OCI-LY3 (cell line): ENCODE measurements at regions not wholly inside any gene's neighbourhood (a gene's known extent, or its start where the extent isn't known, plus 50 kb on each side); places are given as distances from the start of the nearest gene placed in this dataset.

Experiments used
- EZH2phosphoT487 ChIP-seq: fragments of 200-600 bp; shearing (Covaris generic); IDR thresholded peaks from 2 replicates; pipeline ENCODE4 v1.6.1; 2018; ENCODE audit warnings: antibody characterized with exemption, mixed run types, low read depth
- TF ChIP-seq, protein P1 (sequence below): fragments of 200-600, 300-600 bp; sonication (generic); IDR thresholded peaks from 2 replicates; pipeline ENCODE4 v1.5.1; 2014; ENCODE audit warnings: antibody characterized with exemption, low read length, low read depth

DNA sequence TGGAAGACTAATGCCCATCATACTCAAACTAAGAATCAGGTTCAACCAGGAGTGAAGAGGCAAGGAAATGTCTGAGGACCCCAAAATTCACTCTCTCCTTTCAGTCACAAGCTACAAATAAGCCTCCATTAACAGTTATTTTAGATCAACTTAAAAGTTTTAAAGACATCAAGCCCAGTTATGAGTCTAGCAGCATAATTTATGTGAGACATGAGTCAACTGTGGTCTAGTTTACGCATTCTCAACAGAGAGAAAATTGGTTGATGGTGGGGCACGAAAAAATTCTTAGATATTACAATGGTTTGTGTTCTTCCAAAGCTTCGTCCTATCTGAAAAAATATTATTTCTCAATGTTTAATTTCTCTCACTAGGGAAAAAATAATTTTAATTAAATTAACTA lies 204.9 kb upstream of the NT5E start:
- TF ChIP-seq, protein P1, sequence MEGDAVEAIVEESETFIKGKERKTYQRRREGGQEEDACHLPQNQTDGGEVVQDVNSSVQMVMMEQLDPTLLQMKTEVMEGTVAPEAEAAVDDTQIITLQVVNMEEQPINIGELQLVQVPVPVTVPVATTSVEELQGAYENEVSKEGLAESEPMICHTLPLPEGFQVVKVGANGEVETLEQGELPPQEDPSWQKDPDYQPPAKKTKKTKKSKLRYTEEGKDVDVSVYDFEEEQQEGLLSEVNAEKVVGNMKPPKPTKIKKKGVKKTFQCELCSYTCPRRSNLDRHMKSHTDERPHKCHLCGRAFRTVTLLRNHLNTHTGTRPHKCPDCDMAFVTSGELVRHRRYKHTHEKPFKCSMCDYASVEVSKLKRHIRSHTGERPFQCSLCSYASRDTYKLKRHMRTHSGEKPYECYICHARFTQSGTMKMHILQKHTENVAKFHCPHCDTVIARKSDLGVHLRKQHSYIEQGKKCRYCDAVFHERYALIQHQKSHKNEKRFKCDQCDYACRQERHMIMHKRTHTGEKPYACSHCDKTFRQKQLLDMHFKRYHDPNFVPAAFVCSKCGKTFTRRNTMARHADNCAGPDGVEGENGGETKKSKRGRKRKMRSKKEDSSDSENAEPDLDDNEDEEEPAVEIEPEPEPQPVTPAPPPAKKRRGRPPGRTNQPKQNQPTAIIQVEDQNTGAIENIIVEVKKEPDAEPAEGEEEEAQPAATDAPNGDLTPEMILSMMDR, result no peak
- no peak for TF ChIP-seq EZH2phosphoT487
